ENCODE measurements at regions not wholly inside any gene's neighbourhood (a gene's known extent, or its start where the extent isn't known, plus 50 kb on each side); places are given as distances from the start of the nearest gene placed in this dataset.
"Not testable (repeated sequence)": the region's sequence is repeated elsewhere in the genome, so short reads cannot be mapped to it uniquely, and the experiment has no call there.

- DNase-seq (ENCODE audit: low read depth): no peak
- no peaks in the 10 kb centered on the region for H3K27me3 ChIP-seq (ENCODE audit: control insufficient read depth, insufficient read depth, low read length)
- CTCF ChIA-PET: no interaction called here
These were observed 226.5 kb upstream of the AKR1E2 start for GRCh38 chr10:4599471-4599870.

GRCh38 chr10:4597898-4598297 lies 228.1 kb upstream of the AKR1E2 start:
- H3K36me3 ChIP-seq (ENCODE audit: control insufficient read depth, insufficient read depth, low read length); DNase-seq (ENCODE audit: low read depth); H3K27me3 ChIP-seq (ENCODE audit: control insufficient read depth, insufficient read depth, low read length); CTCF ChIA-PET; H3K4me3 ChIP-seq (ENCODE audit: low read depth, low read length); POLR2A ChIA-PET: not testable (repeated sequence)

More at GRCh38 chr10:4599471-4599870, 226.5 kb upstream of the AKR1E2 start:
- no peak overlapping the region for H3K4me3 ChIP-seq (ENCODE audit: low read depth, low read length)
- H3K36me3 ChIP-seq (ENCODE audit: control insufficient read depth, insufficient read depth, low read length): no peaks in the 10 kb centered on the region
- TF ChIP-seq CTCF (IDR thresholded peaks at IDR 0.05; ENCODE audit: insufficient read depth, low read depth, low read length): no peak
- POLR2A ChIA-PET: no interaction called here

GRCh38 chr10:4596951-4597350 lies 229.1 kb upstream of the AKR1E2 start:
- H3K27me3 ChIP-seq (ENCODE audit: control insufficient read depth, insufficient read depth, low read length): no peaks in the 10 kb centered on the region
- no peak for TF ChIP-seq CTCF (IDR thresholded peaks at IDR 0.05; ENCODE audit: insufficient read depth, low read depth, low read length)
- no peak for DNase-seq (ENCODE audit: low read depth)
- H3K4me3 ChIP-seq (ENCODE audit: low read depth, low read length): no peak overlapping the region
- no peaks in the 10 kb centered on the region for H3K36me3 ChIP-seq (ENCODE audit: control insufficient read depth, insufficient read depth, low read length)
- ChIA-PET CTCF (no interaction called here), POLR2A (no interaction called here)

GRCh38 chr10:4595719-4596319 lies 230.2 kb upstream of the AKR1E2 start:
- no peak overlapping the region for H3K4me3 ChIP-seq (ENCODE audit: low read depth, low read length)
- H3K27me3 ChIP-seq (ENCODE audit: control insufficient read depth, insufficient read depth, low read length): no peaks in the 10 kb centered on the region
- ChIA-PET POLR2A (no interaction called here), CTCF (no interaction called here)
- TF ChIP-seq CTCF (IDR thresholded peaks at IDR 0.05; ENCODE audit: insufficient read depth, low read depth, low read length): no peak
- no peaks in the 10 kb centered on the region for H3K36me3 ChIP-seq (ENCODE audit: control insufficient read depth, insufficient read depth, low read length)
- no peak for DNase-seq (ENCODE audit: low read depth)

GRCh38 chr10:4590807-4591206 lies 235.2 kb upstream of the AKR1E2 start:
- CTCF ChIA-PET: no interaction called here
- no peaks in the 10 kb centered on the region for H3K27me3 ChIP-seq (ENCODE audit: control insufficient read depth, insufficient read depth, low read length)
- no peak overlapping the region for H3K4me3 ChIP-seq (ENCODE audit: low read depth, low read length)
- no peak for TF ChIP-seq CTCF (IDR thresholded peaks at IDR 0.05; ENCODE audit: insufficient read depth, low read depth, low read length)
- POLR2A ChIA-PET: no interaction called here
- DNase-seq (ENCODE audit: low read depth): no peak
- H3K36me3 ChIP-seq (ENCODE audit: control insufficient read depth, insufficient read depth, low read length): no peaks in the 10 kb centered on the region

GRCh38 chr10:4588824-4589223 lies 237.2 kb upstream of the AKR1E2 start:
- POLR2A ChIA-PET: interaction anchor here (0.6 kb wide), 1 partner anchor 507 kb away, joined by 4 read pairs; no protein-coding TSS in a partner anchor
- no peak for DNase-seq (ENCODE audit: low read depth)
- H3K27me3 ChIP-seq (ENCODE audit: control insufficient read depth, insufficient read depth, low read length): no peaks in the 10 kb centered on the region
- CTCF ChIA-PET: no interaction called here
- no peak for TF ChIP-seq CTCF (IDR thresholded peaks at IDR 0.05; ENCODE audit: insufficient read depth, low read depth, low read length)
- no peak overlapping the region for H3K4me3 ChIP-seq (ENCODE audit: low read depth, low read length)
- no peaks in the 10 kb centered on the region for H3K36me3 ChIP-seq (ENCODE audit: control insufficient read depth, insufficient read depth, low read length)
